Body of pancreas (tissue), 4 donors: ENCODE measurements at regions not wholly inside any gene's neighbourhood (a gene's known extent, or its start where the extent isn't known, plus 50 kb on each side); places are given as distances from the start of the nearest gene placed in this dataset.

Experiments used
- POLR2A ChIP-seq, 3 donors: fragments of 450-650 bp; IDR thresholded peaks; one replicate each; pipeline ENCODE4 v1.6.1; 2016; ENCODE audit warnings: antibody characterized with exemption in 3 of 3, mild to moderate bottlenecking in 2 of 3
- TF ChIP-seq, protein P1 (sequence below), 7 experiments: fragments of 450-650 bp in 4 of 7; fragments of 200-600 bp in 3 of 7; sonication (generic) in 3 of 7; IDR thresholded peaks; one replicate each; pipeline ENCODE4 v1.5.1; 2016 to 2019; ENCODE audit warnings: antibody characterized with exemption in 7 of 7

DNA sequence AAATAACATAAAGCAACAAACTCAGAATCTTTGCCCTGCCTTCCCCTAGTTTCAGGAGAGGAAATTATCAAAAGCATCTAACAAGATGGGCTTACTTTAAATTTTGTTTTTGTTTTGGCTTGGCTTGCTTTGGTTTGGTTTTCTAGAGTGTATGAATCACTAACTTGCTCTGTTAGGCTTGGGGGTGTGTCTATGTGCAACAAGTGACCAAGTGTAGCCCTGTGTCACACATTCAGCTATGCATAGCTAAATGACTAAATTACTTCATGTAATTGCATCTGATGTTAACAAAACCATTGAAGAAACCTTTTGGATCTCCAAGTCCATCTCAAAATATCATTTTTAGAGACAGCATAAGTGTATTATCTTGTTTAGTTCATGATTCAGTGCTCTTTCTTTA is 251.0 kb downstream of the TFEC start:
- TF ChIP-seq, protein P1, sequence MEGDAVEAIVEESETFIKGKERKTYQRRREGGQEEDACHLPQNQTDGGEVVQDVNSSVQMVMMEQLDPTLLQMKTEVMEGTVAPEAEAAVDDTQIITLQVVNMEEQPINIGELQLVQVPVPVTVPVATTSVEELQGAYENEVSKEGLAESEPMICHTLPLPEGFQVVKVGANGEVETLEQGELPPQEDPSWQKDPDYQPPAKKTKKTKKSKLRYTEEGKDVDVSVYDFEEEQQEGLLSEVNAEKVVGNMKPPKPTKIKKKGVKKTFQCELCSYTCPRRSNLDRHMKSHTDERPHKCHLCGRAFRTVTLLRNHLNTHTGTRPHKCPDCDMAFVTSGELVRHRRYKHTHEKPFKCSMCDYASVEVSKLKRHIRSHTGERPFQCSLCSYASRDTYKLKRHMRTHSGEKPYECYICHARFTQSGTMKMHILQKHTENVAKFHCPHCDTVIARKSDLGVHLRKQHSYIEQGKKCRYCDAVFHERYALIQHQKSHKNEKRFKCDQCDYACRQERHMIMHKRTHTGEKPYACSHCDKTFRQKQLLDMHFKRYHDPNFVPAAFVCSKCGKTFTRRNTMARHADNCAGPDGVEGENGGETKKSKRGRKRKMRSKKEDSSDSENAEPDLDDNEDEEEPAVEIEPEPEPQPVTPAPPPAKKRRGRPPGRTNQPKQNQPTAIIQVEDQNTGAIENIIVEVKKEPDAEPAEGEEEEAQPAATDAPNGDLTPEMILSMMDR (IDR thresholded peaks at IDR 0.05), result no peak
- TF ChIP-seq POLR2A (IDR thresholded peaks at IDR 0.05), result no peak
